Mesothelial cell of epicardium (in vitro differentiated cells): ENCODE measurements at regions not wholly inside any gene's neighbourhood (a gene's known extent, or its start where the extent isn't known, plus 50 kb on each side); places are given as distances from the start of the nearest gene placed in this dataset.
"Not testable (repeated sequence)": the region's sequence is repeated elsewhere in the genome, so short reads cannot be mapped to it uniquely, and the experiment has no call there.

Experiments used
- DNase-seq, 2 experiments: peaks; one replicate each; pipeline ENCODE4 v3.0.0; 2021; ENCODE audit warnings: low spot score in 2 of 2; ENCODE audit not compliant: unreplicated experiment in 2 of 2
- H3K27ac Mint-ChIP-seq: 2 replicates; pipeline ENCODE4 v1.8.0; 2021; ENCODE audit warnings: mixed read lengths
- H3K27me3 Mint-ChIP-seq: 2 replicates; pipeline ENCODE4 v1.8.0; 2021; ENCODE audit warnings: low read depth, mixed read lengths
- H3K36me3 Mint-ChIP-seq: 2 replicates; pipeline ENCODE4 v1.8.0; 2021; ENCODE audit warnings: mixed read lengths
- H3K4me1 Mint-ChIP-seq: 2 replicates; pipeline ENCODE4 v1.8.0; 2021; ENCODE audit warnings: mixed read lengths
- H3K4me3 Mint-ChIP-seq: 2 replicates; pipeline ENCODE4 v1.8.0; 2021; ENCODE audit warnings: mild to moderate bottlenecking, moderate library complexity, mixed read lengths
- H3K9me3 Mint-ChIP-seq: 2 replicates; pipeline ENCODE4 v1.8.0; 2021; ENCODE audit warnings: mixed read lengths
- TF ChIP-seq, protein P1 (sequence below): fragments of 200-600 bp; sonication (generic); IDR thresholded peaks from one replicate; pipeline ENCODE4 v1.5.0; 2021; ENCODE audit warnings: antibody characterized with exemption; ENCODE audit not compliant: unreplicated experiment

DNA sequence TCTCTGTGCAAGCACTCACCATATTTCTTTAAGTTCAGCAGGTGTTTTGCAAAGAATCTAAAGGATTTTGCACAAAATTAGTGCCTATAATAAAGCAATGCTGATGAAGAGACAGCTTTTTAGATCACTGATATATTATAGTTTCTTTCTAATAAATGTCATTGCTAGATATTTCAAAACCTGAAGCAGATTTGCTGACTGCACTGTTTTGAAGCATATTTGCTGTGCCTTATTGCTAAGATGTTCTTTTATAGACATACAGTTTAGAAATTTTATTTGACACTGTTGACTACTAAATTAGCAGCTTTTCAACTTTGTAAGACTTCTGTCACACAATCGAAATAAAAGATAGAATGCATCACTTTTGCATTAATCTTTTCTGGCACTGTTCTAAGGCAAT is 620.9 kb upstream of the CELF4 start:
- Mint-ChIP-seq H3K36me3 (no peaks in the 10 kb centered on the region), H3K27ac (no peak overlapping the region), H3K27me3 (no peaks in the 10 kb centered on the region), H3K4me3 (no peak overlapping the region), H3K4me1 (no peaks in the 10 kb centered on the region), H3K9me3 (peaks cover 19% of the 10 kb centered on the region)
- DNase-seq = no peak
- TF ChIP-seq, protein P1, sequence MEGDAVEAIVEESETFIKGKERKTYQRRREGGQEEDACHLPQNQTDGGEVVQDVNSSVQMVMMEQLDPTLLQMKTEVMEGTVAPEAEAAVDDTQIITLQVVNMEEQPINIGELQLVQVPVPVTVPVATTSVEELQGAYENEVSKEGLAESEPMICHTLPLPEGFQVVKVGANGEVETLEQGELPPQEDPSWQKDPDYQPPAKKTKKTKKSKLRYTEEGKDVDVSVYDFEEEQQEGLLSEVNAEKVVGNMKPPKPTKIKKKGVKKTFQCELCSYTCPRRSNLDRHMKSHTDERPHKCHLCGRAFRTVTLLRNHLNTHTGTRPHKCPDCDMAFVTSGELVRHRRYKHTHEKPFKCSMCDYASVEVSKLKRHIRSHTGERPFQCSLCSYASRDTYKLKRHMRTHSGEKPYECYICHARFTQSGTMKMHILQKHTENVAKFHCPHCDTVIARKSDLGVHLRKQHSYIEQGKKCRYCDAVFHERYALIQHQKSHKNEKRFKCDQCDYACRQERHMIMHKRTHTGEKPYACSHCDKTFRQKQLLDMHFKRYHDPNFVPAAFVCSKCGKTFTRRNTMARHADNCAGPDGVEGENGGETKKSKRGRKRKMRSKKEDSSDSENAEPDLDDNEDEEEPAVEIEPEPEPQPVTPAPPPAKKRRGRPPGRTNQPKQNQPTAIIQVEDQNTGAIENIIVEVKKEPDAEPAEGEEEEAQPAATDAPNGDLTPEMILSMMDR = no peak

DNA sequence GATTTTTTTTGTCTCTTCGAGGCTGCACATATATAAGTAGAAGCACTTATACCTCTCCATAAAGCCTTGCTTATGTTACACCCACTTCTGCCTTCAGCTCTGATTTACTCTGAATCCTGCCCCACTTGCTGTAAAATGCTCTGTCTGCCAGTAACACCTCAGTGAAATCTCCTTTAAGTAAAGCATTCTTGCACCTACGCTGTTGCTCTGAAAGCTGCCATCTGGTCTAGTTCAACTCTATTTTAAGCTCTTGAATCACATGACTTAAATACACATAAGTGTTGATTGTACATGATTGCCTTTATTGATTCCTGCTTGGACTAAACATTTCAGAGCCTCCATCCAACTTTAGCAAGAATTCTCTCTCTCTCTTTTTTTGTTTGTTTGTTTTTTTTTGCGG is 609.0 kb upstream of the CELF4 start:
- no peak for DNase-seq
- peaks cover 18% of the 10 kb centered on the region for H3K27me3 Mint-ChIP-seq
- no peak overlapping the region for H3K4me3 Mint-ChIP-seq
- no peaks in the 10 kb centered on the region for H3K9me3 Mint-ChIP-seq
- no peaks in the 10 kb centered on the region for H3K36me3 Mint-ChIP-seq
- TF ChIP-seq, protein P1 = no peak
- no peaks in the 10 kb centered on the region for H3K4me1 Mint-ChIP-seq
- no peak overlapping the region for H3K27ac Mint-ChIP-seq

DNA sequence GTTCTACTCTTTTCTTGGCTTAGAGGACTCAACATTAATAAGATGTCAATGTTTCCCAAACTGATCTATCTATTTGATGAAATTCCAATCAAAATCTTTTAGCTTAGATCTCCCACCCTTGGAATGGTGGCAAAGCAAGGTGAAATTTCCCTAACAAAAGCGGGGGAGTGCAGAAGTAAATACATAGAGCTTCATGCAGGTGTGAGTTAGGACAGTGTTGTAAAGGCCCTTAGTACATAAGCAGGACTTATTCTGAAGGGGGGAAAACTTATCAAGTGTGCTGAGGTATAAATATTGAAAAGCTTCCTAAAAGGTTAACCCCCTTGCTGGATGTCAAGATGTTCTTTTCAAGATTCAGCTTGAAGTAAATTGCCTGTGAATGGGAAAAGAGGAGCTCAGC is 608.6 kb upstream of the CELF4 start:
- Mint-ChIP-seq H3K27ac (no peak overlapping the region), H3K27me3 (peaks cover 18% of the 10 kb centered on the region), H3K36me3 (no peaks in the 10 kb centered on the region), H3K4me1 (no peaks in the 10 kb centered on the region), H3K9me3 (no peaks in the 10 kb centered on the region), H3K4me3 (no peak overlapping the region)
- TF ChIP-seq, protein P1 = no peak
- no peak for DNase-seq

DNA sequence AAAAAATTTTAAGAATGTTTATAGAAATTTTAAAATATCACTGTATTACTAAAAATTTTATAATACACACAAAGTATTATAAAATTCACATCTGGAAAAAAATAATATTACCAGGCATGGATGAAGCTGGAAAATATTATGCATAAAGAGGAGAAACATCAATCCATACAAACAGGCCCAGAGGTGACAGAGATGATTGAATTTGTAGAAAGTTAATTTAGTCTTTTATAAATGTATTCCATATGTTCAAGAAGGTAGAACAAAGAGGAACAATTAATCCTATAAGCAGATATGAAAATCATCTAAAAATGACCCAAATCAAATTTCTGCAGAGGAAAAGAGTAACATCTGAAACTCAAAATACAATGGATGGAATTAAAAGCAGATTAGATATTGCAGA is 605.2 kb upstream of the CELF4 start:
- peaks cover 7% of the 10 kb centered on the region for H3K27me3 Mint-ChIP-seq
- peaks cover 7% of the 10 kb centered on the region for H3K9me3 Mint-ChIP-seq
- no peaks in the 10 kb centered on the region for H3K4me1 Mint-ChIP-seq
- H3K36me3 Mint-ChIP-seq = no peaks in the 10 kb centered on the region
- DNase-seq = no peak
- no peak overlapping the region for H3K4me3 Mint-ChIP-seq
- H3K27ac Mint-ChIP-seq = no peak overlapping the region
- TF ChIP-seq, protein P1 = no peak

DNA sequence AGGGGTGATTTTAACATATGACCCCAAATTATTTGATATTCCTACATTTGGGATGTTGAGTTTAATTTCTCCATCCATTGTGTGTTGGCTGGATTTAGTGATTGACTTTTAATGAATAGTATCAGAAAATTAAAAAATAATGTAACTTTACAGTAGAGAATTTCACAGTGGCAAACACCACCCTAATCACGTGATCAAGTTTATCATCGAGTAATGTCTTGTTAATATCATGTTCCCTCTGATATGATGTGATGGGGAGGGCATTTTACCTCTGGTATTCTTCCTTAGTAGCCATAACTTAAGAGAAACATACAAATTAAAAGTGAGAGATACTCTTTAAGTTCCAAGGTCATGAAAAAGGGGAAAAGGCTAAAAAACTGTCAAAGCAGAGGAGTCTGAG is 602.0 kb upstream of the CELF4 start:
- no peaks in the 10 kb centered on the region for H3K36me3 Mint-ChIP-seq
- H3K9me3 Mint-ChIP-seq = peaks cover 7% of the 10 kb centered on the region
- H3K4me3 Mint-ChIP-seq = no peak overlapping the region
- no peaks in the 10 kb centered on the region for H3K4me1 Mint-ChIP-seq
- DNase-seq = no peak
- TF ChIP-seq, protein P1 = no peak
- H3K27me3 Mint-ChIP-seq = no peaks in the 10 kb centered on the region
- H3K27ac Mint-ChIP-seq = no peak overlapping the region

DNA sequence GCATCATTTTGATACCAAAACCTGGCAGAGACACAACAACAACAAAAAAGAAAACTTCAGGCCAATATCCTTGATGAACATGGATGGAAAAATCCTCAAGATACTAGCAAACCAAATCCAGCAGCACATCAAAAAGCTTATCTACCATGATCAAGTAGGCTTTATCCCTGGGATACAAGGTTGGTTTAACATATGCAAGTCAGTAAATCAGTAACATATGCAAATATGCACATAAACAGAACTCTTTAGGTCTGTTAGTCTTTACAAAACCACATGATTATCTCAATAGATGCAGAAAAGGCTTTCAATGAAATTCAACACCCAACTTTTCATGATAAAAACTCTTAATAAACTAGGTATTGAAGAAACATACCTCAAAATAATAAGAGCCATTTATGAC is 587.5 kb upstream of the CELF4 start:
- not testable (repeated sequence) for DNase-seq, H3K27me3 Mint-ChIP-seq, H3K36me3 Mint-ChIP-seq, H3K27ac Mint-ChIP-seq, H3K9me3 Mint-ChIP-seq, H3K4me3 Mint-ChIP-seq, H3K4me1 Mint-ChIP-seq
